ENCODE measurements at regions not wholly inside any gene's neighbourhood (a gene's known extent, or its start where the extent isn't known, plus 50 kb on each side); places are given as distances from the start of the nearest gene placed in this dataset.

GRCh38 chr9:92186631-92187030 lies 71.4 kb upstream of the SPTLC1 start:
- DNase-seq (ENCODE audit: low spot score): no peak

- no peak for DNase-seq (ENCODE audit: low spot score)
Measured at GRCh38 chr9:92185681-92186080, 70.5 kb upstream of the SPTLC1 start.

DNA sequence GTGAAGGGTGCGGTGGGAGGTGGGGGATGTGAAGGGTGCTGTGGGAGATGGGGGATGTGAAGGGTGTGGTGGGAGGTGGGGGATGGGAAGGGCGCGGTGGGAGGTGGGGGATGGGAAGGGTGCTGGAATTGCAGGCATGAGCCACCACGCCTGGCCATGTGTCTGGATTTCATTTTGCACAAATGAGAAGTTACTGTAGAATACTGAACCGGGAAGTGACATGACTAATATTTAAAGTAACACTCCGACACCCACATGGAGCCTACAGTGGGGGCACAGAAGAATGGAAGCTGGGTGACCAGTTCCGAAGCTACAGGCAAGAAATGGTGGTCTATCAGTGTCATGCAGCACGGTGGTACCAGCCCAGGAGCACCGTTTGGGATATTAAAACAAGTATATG lies 69.9 kb upstream of the SPTLC1 start:
- DNase-seq (ENCODE audit: low spot score): no peak

- DNase-seq (ENCODE audit: low spot score): no peak
Measured at GRCh38 chr9:92184041-92184564, 68.9 kb upstream of the SPTLC1 start.

DNA sequence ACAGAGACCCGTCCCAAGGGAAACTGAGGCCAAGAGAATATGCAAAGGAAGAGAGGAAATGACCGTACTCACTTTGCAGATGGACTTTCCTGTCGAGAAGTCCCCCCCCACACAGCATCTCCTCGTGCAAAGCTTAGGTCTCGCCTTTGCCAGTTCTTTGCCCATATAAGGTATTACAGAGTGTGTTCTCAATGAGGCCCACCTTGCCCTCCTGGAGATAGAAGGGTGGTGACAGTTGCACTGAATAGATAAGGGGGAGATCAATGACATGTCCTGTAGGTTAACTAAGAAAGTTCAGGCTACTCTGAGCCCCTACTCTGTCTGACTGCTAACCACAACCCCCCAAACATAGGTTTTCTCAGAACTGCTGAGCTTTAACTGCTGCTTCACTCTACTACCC lies 68.2 kb upstream of the SPTLC1 start:
- DNase-seq (ENCODE audit: low spot score): no peak

GRCh38 chr9:92181296-92181695 lies 66.1 kb upstream of the SPTLC1 start:
- peak; percentile 47 for DNase-seq (ENCODE audit: low spot score)

- DNase-seq (ENCODE audit: low spot score): no peak
Measured at GRCh38 chr9:92180669-92181181, 65.5 kb upstream of the SPTLC1 start.

GRCh38 chr9:92180002-92180400 lies 64.8 kb upstream of the SPTLC1 start:
- DNase-seq (ENCODE audit: low spot score): peak; percentile 47

DNA sequence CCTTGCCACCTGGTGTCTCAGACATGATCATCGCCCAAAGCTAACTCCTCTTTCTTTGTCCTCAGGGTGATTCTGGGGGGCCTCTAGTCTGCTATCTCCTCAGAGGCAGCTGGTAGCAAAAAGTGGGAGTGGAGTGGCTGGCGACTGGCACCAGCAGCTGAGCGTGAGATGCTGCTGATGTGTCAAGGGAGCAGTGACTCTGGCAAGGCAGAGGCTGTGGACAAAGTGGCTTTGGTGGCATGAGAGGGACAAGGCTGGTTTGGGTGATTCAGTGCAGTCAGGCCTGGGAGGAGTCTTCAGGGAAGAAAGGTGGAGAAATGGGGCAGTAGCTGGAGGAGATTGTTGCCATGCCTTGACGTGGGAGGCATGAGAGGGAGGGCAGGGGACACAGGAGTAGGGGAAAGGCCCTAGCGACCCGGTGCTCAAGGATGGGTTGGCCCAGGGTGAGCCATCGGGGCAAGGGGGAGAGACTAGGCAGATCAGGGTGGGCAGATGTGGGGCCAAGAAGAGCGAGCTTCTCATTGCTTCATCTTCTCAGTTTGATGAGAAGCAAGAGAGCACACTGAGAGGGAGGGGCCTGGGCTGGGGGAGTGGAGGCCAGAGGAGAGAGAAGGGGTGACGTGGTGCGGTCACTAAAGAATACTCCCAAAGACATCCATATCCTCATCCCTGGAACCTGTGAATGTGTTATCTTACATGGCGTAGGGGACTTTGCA lies 64.2 kb upstream of the SPTLC1 start:
- DNase-seq (ENCODE audit: low spot score): peak; percentile 69

GRCh38 chr9:92177591-92177990 lies 62.4 kb upstream of the SPTLC1 start:
- DNase-seq (ENCODE audit: low spot score): no peak

DNA sequence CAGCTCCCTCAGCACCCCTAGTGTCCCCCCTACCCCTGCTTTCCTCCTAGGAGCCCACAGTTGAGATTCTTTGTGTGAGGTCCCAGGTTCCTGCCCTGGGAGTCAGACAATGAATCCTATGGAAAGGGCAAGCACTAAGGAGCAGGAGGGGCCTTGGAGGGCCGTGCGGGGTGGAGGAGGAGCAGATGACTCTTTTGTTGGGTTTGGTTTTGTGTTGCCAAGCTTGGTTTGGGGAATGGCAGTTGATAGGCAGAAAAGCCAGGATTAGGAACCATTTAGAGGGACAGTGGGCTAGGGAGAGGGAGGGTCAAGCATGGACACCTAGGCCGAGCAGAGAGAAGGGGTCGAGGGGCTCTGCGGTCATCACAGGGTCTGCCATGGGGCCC lies 61.6 kb upstream of the SPTLC1 start:
- peak; percentile 68 for DNase-seq (ENCODE audit: low spot score)

DNA sequence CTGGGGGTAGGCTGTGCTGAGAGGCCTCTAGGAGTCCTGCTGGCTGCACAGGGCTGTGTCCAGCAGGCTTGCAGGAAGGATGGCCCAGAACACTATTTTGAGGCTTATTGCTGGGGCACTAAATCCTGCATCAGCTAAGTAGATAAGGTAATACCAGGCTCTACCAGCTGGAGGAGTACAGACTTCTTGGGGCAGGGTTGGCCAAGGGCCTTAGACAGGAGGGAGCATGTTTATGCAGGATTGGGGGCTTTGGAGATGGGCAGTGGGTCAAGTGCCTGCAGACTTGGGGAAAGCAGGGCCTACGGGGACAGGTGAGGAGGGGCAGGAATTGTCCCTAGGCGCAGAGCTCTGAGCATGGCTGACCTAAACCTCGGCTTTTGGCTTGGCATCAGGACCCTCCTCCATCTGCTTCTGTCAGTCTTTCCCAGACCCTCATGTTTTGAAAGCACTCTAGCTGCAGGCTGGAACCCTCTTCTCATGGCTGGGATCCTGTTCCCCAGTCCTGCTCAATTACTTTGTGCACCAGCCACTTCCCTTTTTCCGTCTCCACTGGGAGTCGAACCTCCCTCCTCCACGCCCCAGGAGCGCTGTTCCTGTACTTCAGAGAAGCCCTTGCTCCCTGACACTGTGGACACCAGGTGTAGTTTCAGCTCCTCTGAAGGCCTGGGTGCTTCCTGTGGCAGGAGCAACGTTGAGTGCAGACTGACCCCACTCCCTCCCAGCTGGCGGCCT lies 61.0 kb upstream of the SPTLC1 start:
- DNase-seq (ENCODE audit: low spot score): peak; percentile 64

GRCh38 chr9:92175441-92175840 lies 60.2 kb upstream of the SPTLC1 start:
- DNase-seq (ENCODE audit: low spot score): peak; percentile 49

GRCh38 chr9:92173318-92173717 lies 58.1 kb upstream of the SPTLC1 start:
- no peak for DNase-seq (ENCODE audit: low spot score)

DNA sequence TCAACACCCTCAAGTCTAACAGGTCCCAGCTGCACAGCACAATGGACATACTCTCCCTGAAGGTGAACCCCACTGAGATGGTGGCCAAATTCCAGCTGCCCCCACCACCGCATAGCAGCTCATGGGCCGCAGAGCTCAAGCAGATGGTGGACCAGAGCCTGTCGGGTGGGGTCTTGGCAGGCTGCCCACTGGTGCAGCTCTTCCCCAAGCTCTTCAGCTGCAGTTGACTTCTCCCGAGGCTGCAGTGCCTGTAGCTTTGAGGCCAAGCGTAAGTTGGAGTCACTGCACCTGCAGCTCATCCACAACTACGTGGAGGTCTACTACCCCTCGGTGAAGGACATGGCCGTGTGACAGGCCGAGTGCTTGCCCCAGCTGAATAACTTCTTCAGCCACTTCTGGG lies 56.6 kb upstream of the SPTLC1 start:
- DNase-seq (ENCODE audit: low spot score): no peak

DNA sequence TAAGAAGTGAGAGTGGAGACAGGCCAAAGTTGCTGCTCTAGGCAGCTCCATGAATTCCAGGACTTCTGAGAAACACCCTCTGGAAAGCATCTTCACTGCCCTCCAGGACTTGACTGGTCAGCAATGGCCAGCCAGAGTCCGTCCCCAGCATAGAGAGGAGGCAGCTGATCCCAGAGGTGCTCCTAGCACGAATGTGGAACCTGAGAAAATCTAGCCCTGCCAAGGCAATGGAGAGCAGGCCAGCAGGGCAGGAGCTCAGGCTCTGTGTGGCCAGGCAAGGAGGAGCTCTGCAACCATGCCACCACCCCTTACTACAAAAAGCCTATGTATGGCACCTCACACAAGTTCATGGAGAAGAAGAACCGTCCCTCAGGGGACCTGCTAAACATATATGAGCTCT lies 56.1 kb upstream of the SPTLC1 start:
- DNase-seq (ENCODE audit: low spot score): no peak

- DNase-seq (ENCODE audit: low spot score): peak; percentile 67
Measured at GRCh38 chr9:92170848-92171247, 55.6 kb upstream of the SPTLC1 start.

DNA sequence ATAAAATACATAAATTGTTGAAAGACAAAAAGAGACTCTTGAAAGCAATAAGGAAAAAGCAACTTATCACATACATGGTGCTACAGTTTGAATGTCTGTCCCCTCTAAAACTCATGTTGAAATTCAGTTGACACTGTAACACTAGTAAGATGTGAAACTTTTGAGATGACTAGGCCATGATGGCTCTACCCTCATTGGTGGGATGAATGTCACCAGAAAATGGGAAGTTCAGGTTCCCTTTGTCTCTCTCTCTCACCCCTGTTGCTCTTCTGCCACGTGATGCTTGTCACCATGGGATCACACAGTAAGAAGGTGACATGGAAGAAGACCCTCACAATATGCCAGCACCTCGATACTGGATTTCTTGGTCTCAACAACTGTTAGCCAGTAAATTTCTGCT lies 50.3 kb upstream of the SPTLC1 start:
- DNase-seq (ENCODE audit: low spot score): no peak
